HUES6 (cell line): ENCODE measurements at regions not wholly inside any gene's neighbourhood (a gene's known extent, or its start where the extent isn't known, plus 50 kb on each side); places are given as distances from the start of the nearest gene placed in this dataset.

Experiments
- H3K27ac ChIP-seq: 2 replicates; pipeline ENCODE4 v1.7.0; 2013; ENCODE audit warnings: low read depth, mild to moderate bottlenecking, low read length, inconsistent platforms
- H3K27me3 ChIP-seq: 2 replicates; pipeline ENCODE4 v1.6.1; 2013; ENCODE audit warnings: low read length; ENCODE audit not compliant: control insufficient read depth, insufficient read depth
- H3K36me3 ChIP-seq: 2 replicates; pipeline ENCODE4 v1.6.1; 2013; ENCODE audit warnings: low read length; ENCODE audit not compliant: control insufficient read depth, insufficient read depth
- H3K4me1 ChIP-seq: 2 replicates; pipeline ENCODE4 v1.6.1; 2013; ENCODE audit warnings: low read length; ENCODE audit not compliant: control insufficient read depth, insufficient read depth
- H3K4me3 ChIP-seq: 2 replicates; pipeline ENCODE4 v1.5.1; 2013; ENCODE audit warnings: low read depth, low read length
- H3K9ac ChIP-seq: one replicate; pipeline ENCODE4 v1.6.1; 2013; ENCODE audit warnings: mild to moderate bottlenecking, low read length
- H3K9me3 ChIP-seq: 2 replicates; pipeline ENCODE4 v1.6.1; 2013; ENCODE audit warnings: low read depth, low read length; ENCODE audit not compliant: control insufficient read depth, insufficient read depth

GRCh38 chr1:193960499-193960898 lies 774.1 kb upstream of the B3GALT2 start:
- no peaks in the 10 kb centered on the region for H3K27me3 ChIP-seq
- no peak overlapping the region for H3K9ac ChIP-seq
- H3K4me1 ChIP-seq = no peaks in the 10 kb centered on the region
- no peak overlapping the region for H3K27ac ChIP-seq
- H3K4me3 ChIP-seq = no peak overlapping the region
- no peaks in the 10 kb centered on the region for H3K9me3 ChIP-seq
- no peaks in the 10 kb centered on the region for H3K36me3 ChIP-seq

- H3K27ac ChIP-seq = no peak overlapping the region
- H3K9me3 ChIP-seq = no peaks in the 10 kb centered on the region
- no peak overlapping the region for H3K4me3 ChIP-seq
- no peaks in the 10 kb centered on the region for H3K27me3 ChIP-seq
- H3K9ac ChIP-seq = no peak overlapping the region
- no peaks in the 10 kb centered on the region for H3K36me3 ChIP-seq
- no peaks in the 10 kb centered on the region for H3K4me1 ChIP-seq
These were observed 773.6 kb upstream of the B3GALT2 start for GRCh38 chr1:193960040-193960439.

GRCh38 chr1:193957556-193958095 lies 771.2 kb upstream of the B3GALT2 start:
- Histone ChIP-seq H3K9ac (no peak overlapping the region), H3K27me3 (no peaks in the 10 kb centered on the region), H3K27ac (no peak overlapping the region), H3K4me1 (no peaks in the 10 kb centered on the region), H3K4me3 (no peak overlapping the region), H3K36me3 (no peaks in the 10 kb centered on the region), H3K9me3 (no peaks in the 10 kb centered on the region)

GRCh38 chr1:193952778-193953374 lies 766.5 kb upstream of the B3GALT2 start:
- H3K9me3 ChIP-seq = no peaks in the 10 kb centered on the region
- no peak overlapping the region for H3K9ac ChIP-seq
- H3K27me3 ChIP-seq = no peaks in the 10 kb centered on the region
- no peak overlapping the region for H3K4me3 ChIP-seq
- H3K36me3 ChIP-seq = no peaks in the 10 kb centered on the region
- no peaks in the 10 kb centered on the region for H3K4me1 ChIP-seq
- H3K27ac ChIP-seq = no peak overlapping the region

GRCh38 chr1:193951984-193952383 lies 765.6 kb upstream of the B3GALT2 start:
- no peak overlapping the region for H3K9ac ChIP-seq
- H3K4me3 ChIP-seq = no peak overlapping the region
- H3K27me3 ChIP-seq = no peaks in the 10 kb centered on the region
- no peaks in the 10 kb centered on the region for H3K36me3 ChIP-seq
- H3K9me3 ChIP-seq = no peaks in the 10 kb centered on the region
- no peaks in the 10 kb centered on the region for H3K4me1 ChIP-seq
- no peak overlapping the region for H3K27ac ChIP-seq

GRCh38 chr1:193944454-193944853 lies 758.0 kb upstream of the B3GALT2 start:
- no peaks in the 10 kb centered on the region for H3K27me3 ChIP-seq
- H3K4me1 ChIP-seq = no peaks in the 10 kb centered on the region
- no peak overlapping the region for H3K4me3 ChIP-seq
- no peaks in the 10 kb centered on the region for H3K36me3 ChIP-seq
- no peak overlapping the region for H3K9ac ChIP-seq
- H3K27ac ChIP-seq = no peak overlapping the region
- H3K9me3 ChIP-seq = no peaks in the 10 kb centered on the region

- Histone ChIP-seq H3K27ac (no peak overlapping the region), H3K9me3 (no peaks in the 10 kb centered on the region), H3K9ac (no peak overlapping the region), H3K36me3 (no peaks in the 10 kb centered on the region), H3K27me3 (no peaks in the 10 kb centered on the region), H3K4me3 (no peak overlapping the region), H3K4me1 (no peaks in the 10 kb centered on the region)
These were observed 753.8 kb upstream of the B3GALT2 start for GRCh38 chr1:193940176-193940575.

GRCh38 chr1:193939585-193939984 lies 753.2 kb upstream of the B3GALT2 start:
- Histone ChIP-seq H3K4me3 (no peak overlapping the region), H3K4me1 (no peaks in the 10 kb centered on the region), H3K36me3 (no peaks in the 10 kb centered on the region), H3K9ac (no peak overlapping the region), H3K27ac (no peak overlapping the region), H3K27me3 (no peaks in the 10 kb centered on the region), H3K9me3 (0 out of 2 replicates have a peak, but pooled peaks cover 4% of the 10 kb centered on the region)

GRCh38 chr1:193937308-193937707 lies 750.9 kb upstream of the B3GALT2 start:
- no peak overlapping the region for H3K4me3 ChIP-seq
- no peaks in the 10 kb centered on the region for H3K4me1 ChIP-seq
- H3K27ac ChIP-seq = no peak overlapping the region
- H3K9me3 ChIP-seq = 0 out of 2 replicates have a peak, but pooled peaks cover 4% of the 10 kb centered on the region
- no peaks in the 10 kb centered on the region for H3K27me3 ChIP-seq
- H3K36me3 ChIP-seq = no peaks in the 10 kb centered on the region
- H3K9ac ChIP-seq = no peak overlapping the region

GRCh38 chr1:193932979-193933378 lies 746.6 kb upstream of the B3GALT2 start:
- Histone ChIP-seq H3K36me3 (no peaks in the 10 kb centered on the region), H3K9me3 (peaks cover 10% of the 10 kb centered on the region; the same call in 1 of the 2 replicates), H3K27ac (no peak overlapping the region), H3K4me1 (peaks cover 20% of the 10 kb centered on the region), H3K4me3 (no peak overlapping the region), H3K27me3 (no peaks in the 10 kb centered on the region), H3K9ac (no peak overlapping the region)

- Histone ChIP-seq H3K27me3 (no peaks in the 10 kb centered on the region), H3K9ac (no peak overlapping the region), H3K27ac (no peak overlapping the region), H3K36me3 (no peaks in the 10 kb centered on the region), H3K9me3 (peaks cover 22% of the 10 kb centered on the region), H3K4me1 (peaks cover 20% of the 10 kb centered on the region), H3K4me3 (no peak overlapping the region)
These were observed 744.9 kb upstream of the B3GALT2 start for GRCh38 chr1:193931356-193931755.
